22Rv1 (cell line): ENCODE measurements at regions not wholly inside any gene's neighbourhood (a gene's known extent, or its start where the extent isn't known, plus 50 kb on each side); places are given as distances from the start of the nearest gene placed in this dataset.

ENCODE experiments used
- H3K27ac ChIP-seq: fragments of 450-650 bp; 2 replicates; pipeline ENCODE4 v1.5.1; 2017
- ZFX ChIP-seq: fragments of 450-650 bp; IDR thresholded peaks from 2 replicates; pipeline ENCODE4 v1.6.1; 2017; ENCODE audit warnings: antibody characterized with exemption, borderline replicate concordance
- TF ChIP-seq, protein P1 (sequence below): fragments of 450-650 bp; IDR thresholded peaks from 2 replicates; pipeline ENCODE4 v1.5.1; 2017; ENCODE audit warnings: mild to moderate bottlenecking

DNA sequence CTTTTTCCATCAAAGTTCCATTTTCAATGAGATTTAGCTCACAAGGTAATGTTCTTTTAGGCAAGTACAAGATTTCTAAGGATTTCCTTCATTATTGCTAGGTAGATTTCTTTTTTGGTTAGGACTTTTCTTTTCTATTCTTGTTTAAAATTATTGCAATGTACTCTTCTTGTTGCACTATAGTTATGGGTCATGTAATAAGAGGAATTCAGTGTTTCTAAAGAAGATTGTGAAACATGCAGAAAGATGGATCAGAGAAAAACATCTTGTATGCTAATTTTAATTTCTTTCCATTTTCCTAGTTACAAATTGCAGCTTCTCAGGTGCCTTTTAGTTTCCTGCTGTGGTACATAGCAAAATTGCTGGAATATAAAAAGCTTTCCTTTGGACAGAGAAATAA lies 56.1 kb downstream of the BTG1 start:
- H3K27ac ChIP-seq = no peak overlapping the region
- TF ChIP-seq ZFX = no peak
- TF ChIP-seq, protein P1, sequence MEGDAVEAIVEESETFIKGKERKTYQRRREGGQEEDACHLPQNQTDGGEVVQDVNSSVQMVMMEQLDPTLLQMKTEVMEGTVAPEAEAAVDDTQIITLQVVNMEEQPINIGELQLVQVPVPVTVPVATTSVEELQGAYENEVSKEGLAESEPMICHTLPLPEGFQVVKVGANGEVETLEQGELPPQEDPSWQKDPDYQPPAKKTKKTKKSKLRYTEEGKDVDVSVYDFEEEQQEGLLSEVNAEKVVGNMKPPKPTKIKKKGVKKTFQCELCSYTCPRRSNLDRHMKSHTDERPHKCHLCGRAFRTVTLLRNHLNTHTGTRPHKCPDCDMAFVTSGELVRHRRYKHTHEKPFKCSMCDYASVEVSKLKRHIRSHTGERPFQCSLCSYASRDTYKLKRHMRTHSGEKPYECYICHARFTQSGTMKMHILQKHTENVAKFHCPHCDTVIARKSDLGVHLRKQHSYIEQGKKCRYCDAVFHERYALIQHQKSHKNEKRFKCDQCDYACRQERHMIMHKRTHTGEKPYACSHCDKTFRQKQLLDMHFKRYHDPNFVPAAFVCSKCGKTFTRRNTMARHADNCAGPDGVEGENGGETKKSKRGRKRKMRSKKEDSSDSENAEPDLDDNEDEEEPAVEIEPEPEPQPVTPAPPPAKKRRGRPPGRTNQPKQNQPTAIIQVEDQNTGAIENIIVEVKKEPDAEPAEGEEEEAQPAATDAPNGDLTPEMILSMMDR = no peak

DNA sequence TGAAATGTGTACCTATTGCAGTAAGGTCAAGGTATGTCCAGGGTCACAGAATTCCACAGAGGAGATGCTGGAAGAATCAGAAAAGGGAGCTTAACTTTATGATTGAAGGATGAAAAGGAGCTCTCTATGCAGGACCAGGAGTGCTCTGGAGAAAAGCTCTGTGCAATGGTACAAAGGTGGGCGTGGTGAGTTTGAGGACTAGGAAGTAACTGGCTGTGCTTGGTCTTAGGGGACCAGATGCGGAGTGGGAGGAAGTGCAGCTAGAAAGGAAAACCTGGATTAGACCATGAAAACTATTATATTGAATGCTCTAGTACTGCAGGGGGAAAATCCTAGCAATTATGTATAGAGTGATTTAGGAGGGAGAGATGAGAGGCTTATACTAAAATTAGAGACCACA lies 56.8 kb downstream of the BTG1 start:
- TF ChIP-seq ZFX = no peak
- TF ChIP-seq, protein P1 = no peak
- no peak overlapping the region for H3K27ac ChIP-seq

DNA sequence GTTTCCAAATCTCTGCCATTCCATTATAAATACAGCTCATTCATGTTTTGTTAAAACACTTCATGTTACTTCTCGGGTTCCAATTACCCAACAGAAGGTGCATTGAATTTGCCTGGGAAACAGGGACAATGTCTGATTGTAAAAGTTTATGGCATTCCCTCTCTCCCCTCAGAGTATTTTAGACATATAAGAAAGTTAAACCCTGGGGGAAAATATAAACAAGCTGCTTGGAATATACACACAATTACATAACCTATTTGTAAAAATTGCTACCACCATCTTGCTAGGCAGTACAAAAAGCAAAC lies 60.0 kb downstream of the BTG1 start:
- peak overlapping the region; percentile 48 for H3K27ac ChIP-seq
- TF ChIP-seq, protein P1 = no peak
- TF ChIP-seq ZFX = no peak

DNA sequence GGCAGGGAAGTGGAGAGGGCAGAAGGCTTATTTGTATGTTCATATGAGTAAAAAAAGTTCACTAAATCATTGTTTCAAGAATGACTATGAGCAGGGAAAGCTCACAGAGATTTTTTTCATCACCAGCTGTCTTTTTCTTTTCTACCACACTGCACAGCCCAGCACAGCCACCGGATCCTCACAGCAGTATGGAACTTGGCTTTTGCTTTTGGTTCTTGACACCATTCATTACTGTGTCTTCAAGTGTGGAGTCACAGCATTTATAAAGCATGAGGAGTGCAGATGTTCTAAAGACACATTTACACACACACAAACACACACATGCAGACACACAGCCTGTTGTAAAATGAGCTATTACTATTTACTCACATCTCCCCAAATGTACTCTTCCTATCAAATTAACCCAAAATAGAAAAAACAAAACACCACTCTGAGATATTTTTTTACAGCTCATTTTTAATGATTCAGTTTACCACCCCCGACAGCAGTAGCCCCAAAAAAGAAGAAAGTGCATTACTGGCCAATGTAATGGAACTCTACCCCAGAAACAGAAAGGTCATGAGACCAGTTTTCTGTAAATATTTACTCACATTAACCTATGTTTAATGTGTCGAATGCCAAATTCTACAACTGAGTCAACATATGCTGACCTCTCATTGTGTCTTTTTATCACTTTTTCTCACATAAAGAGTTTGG lies 60.5 kb downstream of the BTG1 start:
- TF ChIP-seq, protein P1 = no peak
- no peak for TF ChIP-seq ZFX
- peak overlapping the region; percentile 48 for H3K27ac ChIP-seq

DNA sequence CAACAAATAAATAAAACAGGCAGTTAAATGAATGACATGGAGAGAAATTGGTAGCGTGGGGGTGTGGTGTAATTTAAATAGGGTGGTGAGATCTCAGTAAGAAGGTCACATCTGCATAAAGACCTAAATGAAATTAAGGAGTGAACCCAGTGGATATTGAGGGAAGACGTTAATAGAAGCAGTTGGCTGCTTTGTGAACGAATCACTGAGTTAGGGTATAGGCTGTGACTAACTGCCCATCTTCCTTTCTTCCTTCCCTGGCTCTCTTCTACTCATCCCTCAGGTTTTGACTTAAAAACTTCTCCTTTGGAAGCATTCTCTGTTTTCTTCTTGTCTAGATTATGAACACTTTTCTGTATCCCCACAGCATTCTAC lies 64.7 kb downstream of the BTG1 start:
- no peak for TF ChIP-seq ZFX
- TF ChIP-seq, protein P1 = no peak
- peak overlapping the region; percentile 41 for H3K27ac ChIP-seq

DNA sequence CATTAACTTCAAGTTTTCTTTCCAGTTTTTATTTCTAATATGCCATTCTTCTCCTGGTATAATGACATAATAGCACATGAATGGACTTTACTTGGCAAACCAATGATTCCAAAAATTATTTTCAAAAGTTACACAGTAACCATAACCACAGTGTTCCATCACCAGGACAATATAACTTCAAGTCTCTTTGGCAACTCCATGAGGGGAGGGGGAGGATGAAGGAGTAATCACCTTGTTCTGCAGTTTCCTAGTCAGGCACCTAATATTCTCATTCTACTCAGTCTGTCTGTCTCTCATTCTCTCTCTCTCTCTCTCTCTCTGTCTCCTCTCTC lies 66.6 kb downstream of the BTG1 start:
- no peak overlapping the region for H3K27ac ChIP-seq
- TF ChIP-seq ZFX = no peak
- TF ChIP-seq, protein P1 = no peak

DNA sequence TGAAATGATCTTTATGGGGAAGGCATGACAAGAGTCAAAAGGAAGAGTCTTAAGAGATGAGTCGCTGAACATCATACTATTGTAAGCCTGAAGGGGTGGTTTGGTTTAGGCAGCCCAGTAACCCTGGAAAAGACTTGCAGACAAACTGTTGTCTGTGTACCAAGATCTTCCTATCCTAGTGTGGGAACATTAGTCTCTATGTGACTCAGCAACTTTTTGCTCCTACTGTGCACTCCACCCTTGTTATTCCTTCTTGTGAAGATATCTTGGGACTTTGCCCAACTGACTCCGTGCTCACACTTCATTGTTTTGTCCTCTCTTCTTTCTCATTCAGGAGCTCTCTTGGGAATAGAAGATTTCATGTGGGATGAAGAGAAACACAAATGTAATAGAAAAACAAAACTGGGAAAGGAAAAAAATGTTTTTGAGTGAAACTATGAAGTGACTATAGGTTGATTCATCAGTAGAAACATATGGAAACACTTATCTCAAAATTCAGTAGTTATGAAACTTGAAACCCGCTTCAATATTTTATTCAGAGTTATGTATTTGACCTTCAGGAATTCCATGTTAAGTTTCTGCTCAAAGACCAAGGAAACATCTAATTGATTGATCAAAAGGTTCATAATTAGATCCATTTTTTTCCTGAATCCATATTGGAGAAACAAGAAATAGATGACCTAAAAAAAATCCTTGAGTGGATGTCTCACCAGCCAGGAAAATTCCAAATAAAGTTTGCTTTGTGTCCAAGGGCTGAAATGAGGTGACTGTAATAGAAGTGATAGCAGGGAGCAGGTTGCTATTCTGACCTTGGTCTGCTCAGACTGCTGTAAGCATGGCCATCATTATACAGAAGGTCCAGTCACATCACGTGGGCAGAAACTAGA lies 67.2 kb downstream of the BTG1 start:
- TF ChIP-seq, protein P1 = no peak
- TF ChIP-seq ZFX = no peak
- H3K27ac ChIP-seq = peak overlapping the region; percentile 1; the same call in 1 of the 2 replicates
